H1 (cell line): ENCODE measurements at regions not wholly inside any gene's neighbourhood (a gene's known extent, or its start where the extent isn't known, plus 50 kb on each side); places are given as distances from the start of the nearest gene placed in this dataset.

Experiments used
- CTCF ChIA-PET: fragments of 300-600 bp; sonication (Branson Sonifier 250); formaldehyde crosslinking; loops from one replicate; lab custom pipeline; 2021; ENCODE audit not compliant: partially characterized antibody; lab: Charles Lee
- POLR2A ChIA-PET: fragments of 300-600 bp; sonication (Branson Sonifier 250); formaldehyde crosslinking; loops from one replicate; lab custom pipeline; 2021; ENCODE audit warnings: inconsistent platforms; ENCODE audit not compliant: partially characterized antibody; lab: Charles Lee
- DNase-seq, 2 experiments: peaks; one replicate each; pipeline versions ENCODE4 v3.0.0 to v3.0.0-alpha.2; 2010 to 2022; ENCODE audit warnings: low spot score in 2 of 2, low read depth in 1 of 2, mixed read lengths in 1 of 2
- FAIRE-seq: peaks from 2 replicates; lab custom pipeline; 2011; peaks lifted over from hg19 to GRCh38; lab: Jason Lieb, UNC
- H2AFZ ChIP-seq: 2 replicates; pipeline ENCODE4 v1.8.1; 2012; ENCODE audit warnings: low read length, inconsistent platforms
- H2AK5ac ChIP-seq: 2 replicates; pipeline ENCODE4 v1.6.1; 2013; ENCODE audit warnings: low read depth, low read length
- H2BK120ac ChIP-seq: replicated peaks from 2 replicates; pipeline ENCODE3; 2013; ENCODE audit warnings: low read depth, low read length, inconsistent platforms
- H2BK12ac ChIP-seq: 2 replicates; pipeline ENCODE4 v1.6.1; 2013; ENCODE audit warnings: low read depth, low read length
- H2BK15ac ChIP-seq: 2 replicates; pipeline ENCODE4 v1.6.1; 2013; ENCODE audit warnings: low read length
- H2BK20ac ChIP-seq: 2 replicates; pipeline ENCODE4 v1.6.1; 2013; ENCODE audit warnings: low read length
- H2BK5ac ChIP-seq: 2 replicates; pipeline ENCODE4 v1.6.1; 2013; ENCODE audit warnings: low read depth, low read length
- H3K14ac ChIP-seq: 2 replicates; pipeline ENCODE4 v1.6.1; 2013; ENCODE audit warnings: inconsistent platforms; ENCODE audit not compliant: insufficient read length
- H3K18ac ChIP-seq: 2 replicates; pipeline ENCODE4 v1.6.1; 2013; ENCODE audit warnings: low read length; ENCODE audit errors: extremely low read depth
- H3K23ac ChIP-seq: 2 replicates; pipeline ENCODE4 v1.6.1; 2013; ENCODE audit warnings: inconsistent platforms; ENCODE audit not compliant: insufficient read length
- H3K23me2 ChIP-seq: 2 replicates; pipeline ENCODE4 v1.6.1; 2013; ENCODE audit warnings: low read depth, low read length
- H3K27ac ChIP-seq: 2 replicates; pipeline ENCODE4 v1.6.1; 2011; ENCODE audit warnings: low read depth, low read length, inconsistent platforms
- H3K27me3 ChIP-seq, 4 experiments: replicated peaks in 1 of 4; 1 replicate in 1 of 4; 2 replicates in 3 of 4; pipeline versions ENCODE4 v1.6.1 to v1.8.1; 2011 to 2013; ENCODE audit warnings: low read length in 3 of 4, mild to moderate bottlenecking in 3 of 4, inconsistent platforms in 2 of 4, mixed read lengths in 2 of 4, moderate library complexity in 1 of 4; ENCODE audit not compliant: control insufficient read depth in 3 of 4, insufficient read depth in 3 of 4; ENCODE audit errors: extremely low read depth in 1 of 4
- H3K36me3 ChIP-seq, 4 experiments: 2 replicates each; pipeline versions ENCODE4 v1.6.1 to v1.8.1; 2011 to 2013; ENCODE audit warnings: mild to moderate bottlenecking in 4 of 4, low read length in 3 of 4, moderate library complexity in 2 of 4, control low read depth in 1 of 4, inconsistent platforms in 1 of 4; ENCODE audit not compliant: insufficient read depth in 4 of 4, control insufficient read depth in 2 of 4
- H3K4ac ChIP-seq: replicated peaks from 2 replicates; pipeline ENCODE3; 2013; ENCODE audit warnings: low read length, low read depth, mixed read lengths, inconsistent platforms; ENCODE audit not compliant: insufficient read length
- H3K4me1 ChIP-seq, 4 experiments: replicated peaks in 1 of 4; 1 replicate in 1 of 4; 2 replicates in 3 of 4; pipeline versions ENCODE4 v1.6.1 to v1.8.1; 2011 to 2013; ENCODE audit warnings: low read length in 3 of 4, inconsistent platforms in 2 of 4, mixed read lengths in 1 of 4; ENCODE audit not compliant: insufficient read depth in 4 of 4, control insufficient read depth in 3 of 4
- H3K4me2 ChIP-seq, 2 experiments: 2 replicates each; pipeline versions ENCODE4 v1.6.1 to v1.8.1; 2011 to 2013; ENCODE audit warnings: low read depth in 2 of 2, low read length in 2 of 2, control low read depth in 1 of 2, inconsistent platforms in 1 of 2, mild to moderate bottlenecking in 1 of 2; ENCODE audit not compliant: insufficient read depth in 1 of 2
- H3K4me3 ChIP-seq, 4 experiments: fragments of 200-600, 300-600 bp in 1 of 4; sonication (generic), shearing (Covaris generic), sonication (Bioruptor Twin) in 1 of 4; 2 replicates each; pipeline versions ENCODE4 v1.5.1 to v1.8.1; 2011 to 2016; ENCODE audit warnings: low read length in 4 of 4, low read depth in 3 of 4, control low read depth in 2 of 4, inconsistent platforms in 2 of 4, mild to moderate bottlenecking in 2 of 4, mixed read lengths in 1 of 4, moderate library complexity in 1 of 4; ENCODE audit not compliant: insufficient read depth in 2 of 4; ENCODE audit errors: extremely low read depth in 1 of 4
- H3K56ac ChIP-seq: replicated peaks from 2 replicates; pipeline ENCODE3; 2013; ENCODE audit warnings: low read depth, mild to moderate bottlenecking, mixed read lengths, low read length, inconsistent platforms; ENCODE audit not compliant: insufficient read length
- H3K79me1 ChIP-seq: 2 replicates; pipeline ENCODE4 v1.6.1; 2013; ENCODE audit warnings: low read depth, low read length, control low read depth
- H3K79me2 ChIP-seq, 2 experiments: 2 replicates each; pipeline versions ENCODE4 v1.6.1 to v1.8.1; 2012 to 2013; ENCODE audit warnings: low read length in 2 of 2, mild to moderate bottlenecking in 2 of 2, inconsistent platforms in 1 of 2; ENCODE audit not compliant: insufficient read depth in 2 of 2, control insufficient read depth in 1 of 2
- H3K9ac ChIP-seq, 4 experiments: replicated peaks in 1 of 4; 1 replicate in 1 of 4; 2 replicates in 3 of 4; pipeline versions ENCODE4 v1.6.1 to v1.8.1; 2011 to 2013; ENCODE audit warnings: low read depth in 3 of 4, low read length in 3 of 4, control low read depth in 2 of 4, mild to moderate bottlenecking in 2 of 4, moderate library complexity in 2 of 4, inconsistent platforms in 1 of 4; ENCODE audit errors: extremely low read depth in 1 of 4
- H3K9me3 ChIP-seq, 2 experiments: 2 replicates each; pipeline versions ENCODE4 v1.6.1 to v1.8.1; 2012 to 2013; ENCODE audit warnings: mild to moderate bottlenecking in 2 of 2, moderate library complexity in 2 of 2, control low read depth in 1 of 2, inconsistent platforms in 1 of 2, low read depth in 1 of 2, low read length in 1 of 2, mixed read lengths in 1 of 2; ENCODE audit not compliant: insufficient read depth in 2 of 2
- H4K20me1 ChIP-seq, 2 experiments: replicated peaks in 1 of 2; 2 replicates each; pipeline versions ENCODE3 to v1.8.1; 2011 to 2013; ENCODE audit warnings: inconsistent platforms in 2 of 2, low read length in 2 of 2, mild to moderate bottlenecking in 1 of 2; ENCODE audit not compliant: insufficient read depth in 2 of 2, control insufficient read depth in 1 of 2
- H4K5ac ChIP-seq: 2 replicates; pipeline ENCODE4 v1.6.1; 2013; ENCODE audit warnings: low read length, low read depth, mixed read lengths, inconsistent platforms; ENCODE audit not compliant: insufficient read length
- H4K8ac ChIP-seq: 2 replicates; pipeline ENCODE4 v1.8.0; 2013; ENCODE audit warnings: mild to moderate bottlenecking, moderate library complexity, low read length, inconsistent platforms; ENCODE audit not compliant: insufficient read depth; ENCODE audit errors: extremely low read depth
- H4K91ac ChIP-seq: replicated peaks from 2 replicates; pipeline ENCODE3; 2013; ENCODE audit warnings: low read length, mixed read lengths, inconsistent platforms; ENCODE audit not compliant: insufficient read length
- FOSL1 ChIP-seq: IDR thresholded peaks from 2 replicates; pipeline ENCODE4 v1.6.1; 2011; ENCODE audit warnings: mild to moderate bottlenecking, low read depth, low read length, moderate library complexity; ENCODE audit not compliant: insufficient read depth
- GTF2F1 ChIP-seq: IDR thresholded peaks from 2 replicates; pipeline ENCODE4 v1.6.1; 2012; ENCODE audit warnings: low read depth, low read length, improper control_type of control experiment, borderline replicate concordance
- RAD21 ChIP-seq, 2 experiments: IDR thresholded peaks in 1 of 2; conservative IDR thresholded peaks in 1 of 2; 2 replicates each; pipeline ENCODE4 v1.6.1; 2011; ENCODE audit warnings: low read depth in 2 of 2, low read length in 2 of 2, improper control_type of control experiment in 1 of 2, inconsistent platforms in 1 of 2, mild to moderate bottlenecking in 1 of 2, moderate library complexity in 1 of 2
- SAP30 ChIP-seq: fragments of 300-600 bp; sonication (generic); IDR thresholded peaks from 2 replicates; pipeline ENCODE4 v1.7.1; 2012; ENCODE audit warnings: low read length, moderate library complexity, mild to moderate bottlenecking, inconsistent platforms; ENCODE audit not compliant: insufficient read depth, insufficient replicate concordance
- ZNF274 ChIP-seq: IDR thresholded peaks from 2 replicates; pipeline ENCODE4 v1.7.0; 2012; ENCODE audit warnings: low read length, borderline replicate concordance; ENCODE audit errors: extremely low read depth
- WGBS, 2 experiments: shearing (Covaris generic) in 1 of 2; methylation state at CpG; one replicate each; pipeline versions ENCODE4 v1.1.6 to v1.1.7; 2013 to 2015; ENCODE audit warnings: low lambda C conversion rate in 2 of 2, mixed read lengths in 2 of 2, inconsistent platforms in 1 of 2, low coverage in 1 of 2, missing lambda C conversion rate in 1 of 2; ENCODE audit not compliant: insufficient replicate concordance in 2 of 2, insufficient coverage in 1 of 2, insufficient read length in 1 of 2; ENCODE audit errors: extremely low coverage in 1 of 2, missing lambda C conversion rate in 1 of 2; 5-methylcytosine and 5-hydroxymethylcytosine counted together
- TF ChIP-seq, protein P1 (sequence below): IDR thresholded peaks from 2 replicates; pipeline ENCODE4 v1.6.1; 2011; ENCODE audit warnings: low read length, improper control_type of control experiment
- TF ChIP-seq, protein P2 (sequence below): IDR thresholded peaks from 2 replicates; pipeline ENCODE4 v1.6.1; 2012; ENCODE audit warnings: low read length, inconsistent platforms

DNA sequence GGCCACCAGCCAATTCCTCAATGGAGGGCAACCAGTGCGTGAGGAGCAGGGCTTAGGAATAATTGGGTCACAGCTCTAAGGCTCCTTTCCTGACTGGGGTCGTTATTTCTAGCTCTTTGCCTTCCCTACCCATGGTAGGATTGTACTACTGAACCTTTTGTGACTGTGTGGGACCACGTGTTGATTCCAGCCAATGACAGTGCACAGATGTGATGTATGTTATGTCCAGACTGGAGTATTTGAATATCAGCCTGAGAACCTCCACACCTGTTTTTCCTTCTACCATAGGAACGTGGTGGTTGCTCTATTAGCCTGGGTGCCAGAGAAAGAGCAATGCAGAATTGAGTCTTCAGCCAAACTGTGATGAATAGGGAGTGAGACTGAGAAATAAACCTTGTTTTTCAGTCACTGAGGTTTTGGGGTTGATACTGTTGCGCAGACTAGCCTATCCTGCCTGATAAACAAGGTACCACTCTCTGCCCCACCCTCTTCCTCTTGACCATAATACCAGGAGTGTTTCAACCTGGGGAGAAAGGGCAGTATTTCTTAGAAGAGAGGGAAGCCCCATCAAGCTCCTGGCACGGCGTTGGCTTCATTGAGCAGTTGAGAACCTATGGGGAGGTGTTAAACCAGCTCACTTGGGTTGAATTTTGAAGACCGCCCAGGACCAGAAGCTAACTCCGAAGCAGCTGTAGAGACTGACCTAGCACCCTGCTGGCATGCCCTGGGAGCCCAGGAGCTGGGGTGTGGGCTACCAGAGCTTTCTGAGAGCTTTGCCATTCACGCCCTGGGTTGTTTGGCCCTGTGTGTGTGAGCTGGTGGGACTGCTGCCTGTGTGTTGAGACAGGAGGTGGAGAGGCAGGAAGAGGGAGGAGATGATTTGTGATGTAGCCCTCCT, 105.5 kb upstream of the BACH2 start:
- Histone ChIP-seq H3K4me3 (no peak overlapping the region), H4K5ac (no peak overlapping the region), H2AFZ (no peak overlapping the region), H3K23ac (no peak overlapping the region), H2BK15ac (no peak overlapping the region), H3K56ac (no peak overlapping the region), H4K91ac (peak overlapping the region; percentile 48), H3K27me3 (no peaks in the 10 kb centered on the region), H3K79me2 (no peaks in the 10 kb centered on the region), H3K27ac (no peak overlapping the region), H3K4me2 (no peak overlapping the region), H3K14ac (no peak overlapping the region), H3K4me1 (peaks cover 0 to 10% (median 7%) of the 10 kb centered on the region in 4 experiments; a peak in 6 of 7 replicates), H3K9me3 (no peaks in the 10 kb centered on the region), H3K4ac (no peak overlapping the region), H2BK12ac (no peak overlapping the region; the same call in 1 of the 2 replicates), H3K79me1 (no peaks in the 10 kb centered on the region), H2BK120ac (no peak overlapping the region), H3K9ac (no peak overlapping the region), H2AK5ac (no peak overlapping the region; the same call in 1 of the 2 replicates), H4K8ac (peak overlapping the region; percentile 45), H4K20me1 (no peaks in the 10 kb centered on the region), H2BK20ac (no peak overlapping the region), H3K36me3 (no peaks in the 10 kb centered on the region), H2BK5ac (no peak overlapping the region), H3K23me2 (no peaks in the 10 kb centered on the region), H3K18ac (no peak overlapping the region)
- no peak for FAIRE-seq
- DNase-seq: no peak
- WGBS, 2 experiments: 79% methylated on average over 10 of the region's 10 CpGs; no CpG with 5 or more reads in 1 of the 2 experiments
- POLR2A ChIA-PET: interaction anchor here (1.1 kb wide), 1 partner anchor 9 kb away, joined by 4 read pairs; no protein-coding TSS in a partner anchor
- CTCF ChIA-PET: interaction anchor here (1.2 to 9.1 kb wide), 6 partner anchors 9 to 115 kb away, joined by 3 to 90 read pairs (median 24); no protein-coding TSS in a partner anchor
- TF ChIP-seq, protein P1, sequence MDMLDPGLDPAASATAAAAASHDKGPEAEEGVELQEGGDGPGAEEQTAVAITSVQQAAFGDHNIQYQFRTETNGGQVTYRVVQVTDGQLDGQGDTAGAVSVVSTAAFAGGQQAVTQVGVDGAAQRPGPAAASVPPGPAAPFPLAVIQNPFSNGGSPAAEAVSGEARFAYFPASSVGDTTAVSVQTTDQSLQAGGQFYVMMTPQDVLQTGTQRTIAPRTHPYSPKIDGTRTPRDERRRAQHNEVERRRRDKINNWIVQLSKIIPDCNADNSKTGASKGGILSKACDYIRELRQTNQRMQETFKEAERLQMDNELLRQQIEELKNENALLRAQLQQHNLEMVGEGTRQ: no peak
- TF ChIP-seq GTF2F1: no peak
- TF ChIP-seq ZNF274: no peak
- no peak for TF ChIP-seq RAD21 (IDR thresholded peaks at IDR 0.05 in 1 of 2, conservative IDR thresholded peaks at IDR 0.05 in 1 of 2; ENCODE audit: low read depth in 2 of 2, low read length in 2 of 2)
- TF ChIP-seq, protein P2, sequence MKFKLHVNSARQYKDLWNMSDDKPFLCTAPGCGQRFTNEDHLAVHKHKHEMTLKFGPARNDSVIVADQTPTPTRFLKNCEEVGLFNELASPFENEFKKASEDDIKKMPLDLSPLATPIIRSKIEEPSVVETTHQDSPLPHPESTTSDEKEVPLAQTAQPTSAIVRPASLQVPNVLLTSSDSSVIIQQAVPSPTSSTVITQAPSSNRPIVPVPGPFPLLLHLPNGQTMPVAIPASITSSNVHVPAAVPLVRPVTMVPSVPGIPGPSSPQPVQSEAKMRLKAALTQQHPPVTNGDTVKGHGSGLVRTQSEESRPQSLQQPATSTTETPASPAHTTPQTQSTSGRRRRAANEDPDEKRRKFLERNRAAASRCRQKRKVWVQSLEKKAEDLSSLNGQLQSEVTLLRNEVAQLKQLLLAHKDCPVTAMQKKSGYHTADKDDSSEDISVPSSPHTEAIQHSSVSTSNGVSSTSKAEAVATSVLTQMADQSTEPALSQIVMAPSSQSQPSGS: no peak
- no peak for TF ChIP-seq SAP30
- TF ChIP-seq FOSL1: no peak
